Endothelial cell of umbilical vein (primary cell): ENCODE measurements at regions not wholly inside any gene's neighbourhood (a gene's known extent, or its start where the extent isn't known, plus 50 kb on each side); places are given as distances from the start of the nearest gene placed in this dataset.

ENCODE experiments used
- BruUV-seq: library from RNA; stranded (reverse); fragments of 400-500 nt; replicated peaks from 2 replicates; lab custom pipeline; 2021; lab: Mats Ljungman, UMichigan
- CTCF ChIA-PET: fragments of 300-600, 350-600 bp; sonication (Branson Sonifier 250); formaldehyde crosslinking; loops from one replicate; lab custom pipeline; 2021; ENCODE audit warnings: antibody characterized with exemption, inconsistent platforms; lab: Charles Lee
- POLR2A ChIA-PET: fragments of 300-600, 350-600 bp; sonication (Branson Sonifier 250); formaldehyde crosslinking; loops from one replicate; lab custom pipeline; 2021; ENCODE audit warnings: antibody characterized with exemption, inconsistent platforms; lab: Charles Lee
- DNase-seq: peaks from one replicate; pipeline ENCODE4 v3.0.0-alpha.2; 2011; ENCODE audit warnings: low read depth, low spot score
- FAIRE-seq: peaks from 2 replicates; lab custom pipeline; 2011; peaks lifted over from hg19 to GRCh38; lab: Jason Lieb, UNC
- H2AFZ ChIP-seq: 2 replicates; pipeline ENCODE4 v1.6.0; 2012; ENCODE audit warnings: low read depth, low read length, control low read depth, inconsistent platforms
- H3K27ac ChIP-seq: 2 replicates; pipeline ENCODE4 v1.5.1; 2011; ENCODE audit warnings: low read depth, mild to moderate bottlenecking, control low read depth, low read length, moderate library complexity; ENCODE audit not compliant: insufficient read depth
- H3K27me3 ChIP-seq, 2 experiments: 2 replicates each; pipeline versions ENCODE4 v1.6.0 to v1.6.1; 2011; ENCODE audit warnings: low read length in 2 of 2, mixed read lengths in 1 of 2; ENCODE audit not compliant: control insufficient read depth in 2 of 2, insufficient read depth in 2 of 2
- H3K36me3 ChIP-seq, 2 experiments: 2 replicates in 1 of 2; 3 replicates in 1 of 2; pipeline ENCODE4 v1.5.1; 2011; ENCODE audit warnings: low read length in 2 of 2, mild to moderate bottlenecking in 1 of 2, moderate library complexity in 1 of 2; ENCODE audit not compliant: control insufficient read depth in 2 of 2, insufficient read depth in 2 of 2; ENCODE audit errors: extremely low read depth in 1 of 2
- H3K4me1 ChIP-seq: 3 replicates; pipeline ENCODE4 v1.5.1; 2011; ENCODE audit warnings: mild to moderate bottlenecking, low read length; ENCODE audit not compliant: control insufficient read depth, insufficient read depth; ENCODE audit errors: extremely low read depth
- H3K4me2 ChIP-seq: 2 replicates; pipeline ENCODE4 v1.6.1; 2011; ENCODE audit warnings: low read length, control low read depth, mixed read lengths; ENCODE audit not compliant: insufficient read depth
- H3K4me3 ChIP-seq, 3 experiments: fragments of 200-600 bp in 1 of 3; sonication (generic), shearing (Covaris generic) in 1 of 3; replicated peaks in 1 of 3; 2 replicates each; pipeline ENCODE4 v1.5.1; 2011 to 2016; ENCODE audit warnings: control low read depth in 3 of 3, low read length in 3 of 3, mild to moderate bottlenecking in 2 of 3, inconsistent platforms in 1 of 3, low read depth in 1 of 3, moderate library complexity in 1 of 3; ENCODE audit not compliant: insufficient read depth in 1 of 3
- H3K79me2 ChIP-seq: 2 replicates; pipeline ENCODE4 v1.6.0; 2012; ENCODE audit warnings: low read length, inconsistent platforms; ENCODE audit not compliant: control insufficient read depth, insufficient read depth
- H3K9ac ChIP-seq: replicated peaks from 2 replicates; pipeline ENCODE3; 2011; ENCODE audit warnings: low read length, control low read depth; ENCODE audit not compliant: insufficient read depth; ENCODE audit errors: extremely low read depth
- H3K9me1 ChIP-seq: replicated peaks from 3 replicates; pipeline ENCODE4 v1.6.0; 2011; ENCODE audit warnings: mild to moderate bottlenecking, low read length; ENCODE audit not compliant: control insufficient read depth, insufficient read depth; ENCODE audit errors: extremely low read depth
- H3K9me3 ChIP-seq: replicated peaks from 2 replicates; pipeline ENCODE4 v1.5.1; 2012; ENCODE audit warnings: low read length, inconsistent platforms; ENCODE audit not compliant: control insufficient read depth, insufficient read depth
- H4K20me1 ChIP-seq: replicated peaks from 2 replicates; pipeline ENCODE3; 2011; ENCODE audit warnings: mild to moderate bottlenecking, low read length; ENCODE audit not compliant: control insufficient read depth, insufficient read depth; ENCODE audit errors: extremely low read depth
- EZH2 ChIP-seq: IDR thresholded peaks from 2 replicates; pipeline ENCODE4 v1.6.1; 2012; ENCODE audit warnings: borderline replicate concordance, low read depth, mild to moderate bottlenecking, moderate library complexity, low read length, inconsistent platforms; ENCODE audit not compliant: severe bottlenecking
- FOS ChIP-seq: IDR thresholded peaks from 2 replicates; pipeline ENCODE4 v1.6.1; 2011; ENCODE audit warnings: mild to moderate bottlenecking, low read length, moderate library complexity, borderline replicate concordance; ENCODE audit not compliant: insufficient read depth
- GATA2 ChIP-seq: IDR thresholded peaks from 2 replicates; pipeline ENCODE4 v1.7.0; 2011; ENCODE audit warnings: low read depth, mild to moderate bottlenecking, moderate library complexity, mixed read lengths, low read length; ENCODE audit not compliant: insufficient read length, insufficient read depth
- JUN ChIP-seq: IDR thresholded peaks from 2 replicates; pipeline ENCODE4 v1.6.1; 2011; ENCODE audit warnings: borderline replicate concordance, low read depth; ENCODE audit not compliant: insufficient read length, insufficient read depth
- MYC ChIP-seq: IDR thresholded peaks from one replicate; pipeline ENCODE4 v1.6.1; 2011; ENCODE audit warnings: mild to moderate bottlenecking, low read depth, low read length
- POLR2A ChIP-seq: IDR thresholded peaks from 2 replicates; pipeline ENCODE4 v1.6.1; 2012; ENCODE audit warnings: low read depth, mild to moderate bottlenecking, control low read depth, low read length
- POLR2AphosphoS5 ChIP-seq: IDR thresholded peaks from 2 replicates; pipeline ENCODE4 v1.6.1; 2012; ENCODE audit warnings: low read depth, mild to moderate bottlenecking, control low read depth, low read length, moderate library complexity; ENCODE audit not compliant: insufficient read depth
- dilution Hi-C: fragments of 300-500 bp; cut with MboI; formaldehyde crosslinking; loops from one replicate; pipeline ENCODE4 v1.15.0; 2019; ENCODE audit warnings: low sequenced_read_pairs; ENCODE audit not compliant: extremely low pct_ligation_motif_present
- intact Hi-C: fragments of 100-400 bp; cut with micrococcal nuclease; formaldehyde crosslinking; loops from one replicate; pipeline ENCODE4 v1.10.0; 2022
- TF ChIP-seq, protein P1 (sequence below), 2 donors: IDR thresholded peaks; 1 replicate in 1 of 2; 2 replicates in 1 of 2; pipeline ENCODE4 v1.5.1; 2011; ENCODE audit warnings: low read length in 2 of 2, mild to moderate bottlenecking in 2 of 2, moderate library complexity in 2 of 2, control low read depth in 1 of 2, inconsistent platforms in 1 of 2, low read depth in 1 of 2; ENCODE audit not compliant: insufficient read depth in 1 of 2; ENCODE audit errors: extremely low read depth in 1 of 2
- TF ChIP-seq, protein P2 (sequence below): IDR thresholded peaks from 2 replicates; pipeline ENCODE4 v1.6.1; 2011; ENCODE audit not compliant: insufficient read depth, insufficient read length

DNA sequence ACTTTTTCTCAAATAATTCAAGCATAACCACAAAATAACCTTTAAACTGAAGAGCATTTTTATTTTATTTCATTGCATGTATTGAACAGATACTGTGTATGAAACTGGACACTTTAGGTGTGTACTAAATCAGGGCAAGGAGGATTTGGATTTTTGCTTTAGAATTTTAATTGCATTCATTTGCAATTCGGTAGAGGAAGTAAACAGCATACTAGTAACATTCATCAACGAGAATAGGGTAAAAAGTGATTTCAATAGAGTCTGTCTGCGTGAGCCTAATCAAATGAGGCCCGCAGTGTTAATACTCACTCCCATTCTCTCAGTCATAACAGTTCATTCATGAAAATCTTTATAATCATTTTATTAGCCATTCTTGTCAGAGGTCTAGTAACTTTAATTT is 200.2 kb downstream of the SPRY2 start:
- H3K9me1 ChIP-seq = no peaks in the 10 kb centered on the region
- no peaks in the 10 kb centered on the region for H4K20me1 ChIP-seq
- dilution Hi-C loops (no loop called here), intact Hi-C loops (no loop called here)
- H3K27ac ChIP-seq = no peak overlapping the region
- H3K9me3 ChIP-seq = no peaks in the 10 kb centered on the region
- TF ChIP-seq EZH2 = no peak
- TF ChIP-seq POLR2AphosphoS5 = no peak
- no peak for TF ChIP-seq JUN
- TF ChIP-seq FOS = no peak
- TF ChIP-seq MYC = no peak
- TF ChIP-seq, protein P1, sequence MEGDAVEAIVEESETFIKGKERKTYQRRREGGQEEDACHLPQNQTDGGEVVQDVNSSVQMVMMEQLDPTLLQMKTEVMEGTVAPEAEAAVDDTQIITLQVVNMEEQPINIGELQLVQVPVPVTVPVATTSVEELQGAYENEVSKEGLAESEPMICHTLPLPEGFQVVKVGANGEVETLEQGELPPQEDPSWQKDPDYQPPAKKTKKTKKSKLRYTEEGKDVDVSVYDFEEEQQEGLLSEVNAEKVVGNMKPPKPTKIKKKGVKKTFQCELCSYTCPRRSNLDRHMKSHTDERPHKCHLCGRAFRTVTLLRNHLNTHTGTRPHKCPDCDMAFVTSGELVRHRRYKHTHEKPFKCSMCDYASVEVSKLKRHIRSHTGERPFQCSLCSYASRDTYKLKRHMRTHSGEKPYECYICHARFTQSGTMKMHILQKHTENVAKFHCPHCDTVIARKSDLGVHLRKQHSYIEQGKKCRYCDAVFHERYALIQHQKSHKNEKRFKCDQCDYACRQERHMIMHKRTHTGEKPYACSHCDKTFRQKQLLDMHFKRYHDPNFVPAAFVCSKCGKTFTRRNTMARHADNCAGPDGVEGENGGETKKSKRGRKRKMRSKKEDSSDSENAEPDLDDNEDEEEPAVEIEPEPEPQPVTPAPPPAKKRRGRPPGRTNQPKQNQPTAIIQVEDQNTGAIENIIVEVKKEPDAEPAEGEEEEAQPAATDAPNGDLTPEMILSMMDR (IDR thresholded peaks at IDR 0.05; ENCODE audit: extremely low read depth in 1 of 2, insufficient read depth in 1 of 2, low read depth in 1 of 2, low read length in 2 of 2) = no peak
- no peak for TF ChIP-seq POLR2A
- TF ChIP-seq GATA2 = no peak
- TF ChIP-seq, protein P2, sequence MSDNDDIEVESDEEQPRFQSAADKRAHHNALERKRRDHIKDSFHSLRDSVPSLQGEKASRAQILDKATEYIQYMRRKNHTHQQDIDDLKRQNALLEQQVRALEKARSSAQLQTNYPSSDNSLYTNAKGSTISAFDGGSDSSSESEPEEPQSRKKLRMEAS = no peak
- H2AFZ ChIP-seq = no peak overlapping the region
- FAIRE-seq (no peak), DNase-seq (no peak)
- BruUV-seq = no TSS peak
- H3K4me2 ChIP-seq = no peak overlapping the region
- H3K4me3 ChIP-seq = no peak overlapping the region
- H3K27me3 ChIP-seq = no peaks in the 10 kb centered on the region
- ChIA-PET CTCF (interaction anchor here (1.4 kb wide), 1 partner anchor 200 kb away, joined by 3 read pairs; the partner anchor contains the start of gene SPRY2), POLR2A (no interaction called here)
- H3K4me1 ChIP-seq = no peaks in the 10 kb centered on the region
- no peaks in the 10 kb centered on the region for H3K79me2 ChIP-seq
- H3K9ac ChIP-seq = no peak overlapping the region
- H3K36me3 ChIP-seq = no peaks in the 10 kb centered on the region
